H1 (cell line): ENCODE measurements at regions not wholly inside any gene's neighbourhood (a gene's known extent, or its start where the extent isn't known, plus 50 kb on each side); places are given as distances from the start of the nearest gene placed in this dataset.

Experiments
- CTCF ChIA-PET: fragments of 300-600 bp; sonication (Branson Sonifier 250); formaldehyde crosslinking; loops from one replicate; lab custom pipeline; 2021; ENCODE audit not compliant: partially characterized antibody; lab: Charles Lee
- POLR2A ChIA-PET: fragments of 300-600 bp; sonication (Branson Sonifier 250); formaldehyde crosslinking; loops from one replicate; lab custom pipeline; 2021; ENCODE audit warnings: inconsistent platforms; ENCODE audit not compliant: partially characterized antibody; lab: Charles Lee
- DNase-seq, 2 experiments: peaks; one replicate each; pipeline versions ENCODE4 v3.0.0 to v3.0.0-alpha.2; 2010 to 2022; ENCODE audit warnings: low spot score in 2 of 2, low read depth in 1 of 2, mixed read lengths in 1 of 2
- FAIRE-seq: peaks from 2 replicates; lab custom pipeline; 2011; peaks lifted over from hg19 to GRCh38; lab: Jason Lieb, UNC
- H2AFZ ChIP-seq: 2 replicates; pipeline ENCODE4 v1.8.1; 2012; ENCODE audit warnings: low read length, inconsistent platforms
- H2AK5ac ChIP-seq: 2 replicates; pipeline ENCODE4 v1.6.1; 2013; ENCODE audit warnings: low read depth, low read length
- H2BK120ac ChIP-seq: replicated peaks from 2 replicates; pipeline ENCODE3; 2013; ENCODE audit warnings: low read depth, low read length, inconsistent platforms
- H2BK12ac ChIP-seq: 2 replicates; pipeline ENCODE4 v1.6.1; 2013; ENCODE audit warnings: low read depth, low read length
- H2BK15ac ChIP-seq: 2 replicates; pipeline ENCODE4 v1.6.1; 2013; ENCODE audit warnings: low read length
- H2BK20ac ChIP-seq: 2 replicates; pipeline ENCODE4 v1.6.1; 2013; ENCODE audit warnings: low read length
- H2BK5ac ChIP-seq: 2 replicates; pipeline ENCODE4 v1.6.1; 2013; ENCODE audit warnings: low read depth, low read length
- H3K14ac ChIP-seq: 2 replicates; pipeline ENCODE4 v1.6.1; 2013; ENCODE audit warnings: inconsistent platforms; ENCODE audit not compliant: insufficient read length
- H3K18ac ChIP-seq: 2 replicates; pipeline ENCODE4 v1.6.1; 2013; ENCODE audit warnings: low read length; ENCODE audit errors: extremely low read depth
- H3K23ac ChIP-seq: 2 replicates; pipeline ENCODE4 v1.6.1; 2013; ENCODE audit warnings: inconsistent platforms; ENCODE audit not compliant: insufficient read length
- H3K23me2 ChIP-seq: 2 replicates; pipeline ENCODE4 v1.6.1; 2013; ENCODE audit warnings: low read depth, low read length
- H3K27ac ChIP-seq: 2 replicates; pipeline ENCODE4 v1.6.1; 2011; ENCODE audit warnings: low read depth, low read length, inconsistent platforms
- H3K27me3 ChIP-seq, 4 experiments: replicated peaks in 1 of 4; 1 replicate in 1 of 4; 2 replicates in 3 of 4; pipeline versions ENCODE4 v1.6.1 to v1.8.1; 2011 to 2013; ENCODE audit warnings: low read length in 3 of 4, mild to moderate bottlenecking in 3 of 4, inconsistent platforms in 2 of 4, mixed read lengths in 2 of 4, moderate library complexity in 1 of 4; ENCODE audit not compliant: control insufficient read depth in 3 of 4, insufficient read depth in 3 of 4; ENCODE audit errors: extremely low read depth in 1 of 4
- H3K36me3 ChIP-seq, 4 experiments: 2 replicates each; pipeline versions ENCODE4 v1.6.1 to v1.8.1; 2011 to 2013; ENCODE audit warnings: mild to moderate bottlenecking in 4 of 4, low read length in 3 of 4, moderate library complexity in 2 of 4, control low read depth in 1 of 4, inconsistent platforms in 1 of 4; ENCODE audit not compliant: insufficient read depth in 4 of 4, control insufficient read depth in 2 of 4
- H3K4ac ChIP-seq: replicated peaks from 2 replicates; pipeline ENCODE3; 2013; ENCODE audit warnings: low read length, low read depth, mixed read lengths, inconsistent platforms; ENCODE audit not compliant: insufficient read length
- H3K4me1 ChIP-seq, 4 experiments: replicated peaks in 1 of 4; 1 replicate in 1 of 4; 2 replicates in 3 of 4; pipeline versions ENCODE4 v1.6.1 to v1.8.1; 2011 to 2013; ENCODE audit warnings: low read length in 3 of 4, inconsistent platforms in 2 of 4, mixed read lengths in 1 of 4; ENCODE audit not compliant: insufficient read depth in 4 of 4, control insufficient read depth in 3 of 4
- H3K4me2 ChIP-seq, 2 experiments: 2 replicates each; pipeline versions ENCODE4 v1.6.1 to v1.8.1; 2011 to 2013; ENCODE audit warnings: low read depth in 2 of 2, low read length in 2 of 2, control low read depth in 1 of 2, inconsistent platforms in 1 of 2, mild to moderate bottlenecking in 1 of 2; ENCODE audit not compliant: insufficient read depth in 1 of 2
- H3K4me3 ChIP-seq, 4 experiments: fragments of 200-600, 300-600 bp in 1 of 4; sonication (generic), shearing (Covaris generic), sonication (Bioruptor Twin) in 1 of 4; 2 replicates each; pipeline versions ENCODE4 v1.5.1 to v1.8.1; 2011 to 2016; ENCODE audit warnings: low read length in 4 of 4, low read depth in 3 of 4, control low read depth in 2 of 4, inconsistent platforms in 2 of 4, mild to moderate bottlenecking in 2 of 4, mixed read lengths in 1 of 4, moderate library complexity in 1 of 4; ENCODE audit not compliant: insufficient read depth in 2 of 4; ENCODE audit errors: extremely low read depth in 1 of 4
- H3K56ac ChIP-seq: replicated peaks from 2 replicates; pipeline ENCODE3; 2013; ENCODE audit warnings: low read depth, mild to moderate bottlenecking, mixed read lengths, low read length, inconsistent platforms; ENCODE audit not compliant: insufficient read length
- H3K79me1 ChIP-seq: 2 replicates; pipeline ENCODE4 v1.6.1; 2013; ENCODE audit warnings: low read depth, low read length, control low read depth
- H3K79me2 ChIP-seq, 2 experiments: 2 replicates each; pipeline versions ENCODE4 v1.6.1 to v1.8.1; 2012 to 2013; ENCODE audit warnings: low read length in 2 of 2, mild to moderate bottlenecking in 2 of 2, inconsistent platforms in 1 of 2; ENCODE audit not compliant: insufficient read depth in 2 of 2, control insufficient read depth in 1 of 2
- H3K9ac ChIP-seq, 4 experiments: replicated peaks in 1 of 4; 1 replicate in 1 of 4; 2 replicates in 3 of 4; pipeline versions ENCODE4 v1.6.1 to v1.8.1; 2011 to 2013; ENCODE audit warnings: low read depth in 3 of 4, low read length in 3 of 4, control low read depth in 2 of 4, mild to moderate bottlenecking in 2 of 4, moderate library complexity in 2 of 4, inconsistent platforms in 1 of 4; ENCODE audit errors: extremely low read depth in 1 of 4
- H3K9me3 ChIP-seq, 2 experiments: 2 replicates each; pipeline versions ENCODE4 v1.6.1 to v1.8.1; 2012 to 2013; ENCODE audit warnings: mild to moderate bottlenecking in 2 of 2, moderate library complexity in 2 of 2, control low read depth in 1 of 2, inconsistent platforms in 1 of 2, low read depth in 1 of 2, low read length in 1 of 2, mixed read lengths in 1 of 2; ENCODE audit not compliant: insufficient read depth in 2 of 2
- H4K20me1 ChIP-seq, 2 experiments: replicated peaks in 1 of 2; 2 replicates each; pipeline versions ENCODE3 to v1.8.1; 2011 to 2013; ENCODE audit warnings: inconsistent platforms in 2 of 2, low read length in 2 of 2, mild to moderate bottlenecking in 1 of 2; ENCODE audit not compliant: insufficient read depth in 2 of 2, control insufficient read depth in 1 of 2
- H4K5ac ChIP-seq: 2 replicates; pipeline ENCODE4 v1.6.1; 2013; ENCODE audit warnings: low read length, low read depth, mixed read lengths, inconsistent platforms; ENCODE audit not compliant: insufficient read length
- H4K8ac ChIP-seq: 2 replicates; pipeline ENCODE4 v1.8.0; 2013; ENCODE audit warnings: mild to moderate bottlenecking, moderate library complexity, low read length, inconsistent platforms; ENCODE audit not compliant: insufficient read depth; ENCODE audit errors: extremely low read depth
- H4K91ac ChIP-seq: replicated peaks from 2 replicates; pipeline ENCODE3; 2013; ENCODE audit warnings: low read length, mixed read lengths, inconsistent platforms; ENCODE audit not compliant: insufficient read length
- ATF2 ChIP-seq: IDR thresholded peaks from 2 replicates; pipeline ENCODE4 v1.6.1; 2012; ENCODE audit warnings: low read length, inconsistent platforms
- MAFK ChIP-seq: IDR thresholded peaks from 2 replicates; pipeline ENCODE4 v1.6.1; 2012; ENCODE audit warnings: low read depth, mild to moderate bottlenecking, improper control_type of control experiment, low read length
- NANOG ChIP-seq: IDR thresholded peaks from 2 replicates; pipeline ENCODE4 v1.6.1; 2011; ENCODE audit warnings: low read length, low read depth, mild to moderate bottlenecking, inconsistent platforms; ENCODE audit not compliant: insufficient read depth, poor library complexity, severe bottlenecking
- PHF8 ChIP-seq: fragments of 200-600 bp; sonication (generic); conservative IDR thresholded peaks from 2 replicates; pipeline ENCODE4 v1.7.1; 2012; ENCODE audit warnings: low read depth, mild to moderate bottlenecking, inconsistent platforms, low read length, moderate library complexity
- POLR2AphosphoS5 ChIP-seq: IDR thresholded peaks from 2 replicates; pipeline ENCODE4 v1.6.1; 2011; ENCODE audit warnings: low read depth, low read length
- SRF ChIP-seq: IDR thresholded peaks from 2 replicates; pipeline ENCODE4 v1.6.1; 2011; ENCODE audit warnings: mild to moderate bottlenecking, low read depth, low read length, moderate library complexity
- ZNF274 ChIP-seq: IDR thresholded peaks from 2 replicates; pipeline ENCODE4 v1.7.0; 2012; ENCODE audit warnings: low read length, borderline replicate concordance; ENCODE audit errors: extremely low read depth
- WGBS, 2 experiments: shearing (Covaris generic) in 1 of 2; methylation state at CpG; one replicate each; pipeline versions ENCODE4 v1.1.6 to v1.1.7; 2013 to 2015; ENCODE audit warnings: low lambda C conversion rate in 2 of 2, mixed read lengths in 2 of 2, inconsistent platforms in 1 of 2, low coverage in 1 of 2, missing lambda C conversion rate in 1 of 2; ENCODE audit not compliant: insufficient replicate concordance in 2 of 2, insufficient coverage in 1 of 2, insufficient read length in 1 of 2; ENCODE audit errors: extremely low coverage in 1 of 2, missing lambda C conversion rate in 1 of 2; 5-methylcytosine and 5-hydroxymethylcytosine counted together

- FAIRE-seq, result no peak
- H2BK12ac ChIP-seq, result no peak overlapping the region
These were observed 394.7 kb upstream of the NOVA1 start for GRCh38 chr14:26992403-26993115.

More at GRCh38 chr14:26992403-26993115, 394.7 kb upstream of the NOVA1 start:
- no peak overlapping the region for H2BK120ac ChIP-seq
- H3K4me2 ChIP-seq, result no peak overlapping the region
- TF ChIP-seq ATF2, result no peak
- no peak for TF ChIP-seq MAFK
- no peak for TF ChIP-seq PHF8
- no peak for TF ChIP-seq POLR2AphosphoS5
- TF ChIP-seq NANOG, result no peak
- no peak for TF ChIP-seq ZNF274
- TF ChIP-seq SRF, result no peak
- no peak overlapping the region for H4K8ac ChIP-seq
- H3K27ac ChIP-seq, result no peak overlapping the region
- H2AK5ac ChIP-seq, result no peak overlapping the region
- H3K23me2 ChIP-seq, result no peaks in the 10 kb centered on the region
- no peak overlapping the region for H3K4me3 ChIP-seq
- no peak overlapping the region for H3K14ac ChIP-seq
- no peak overlapping the region for H3K23ac ChIP-seq
- H3K9me3 ChIP-seq, result no peaks in the 10 kb centered on the region
- no peak overlapping the region for H4K5ac ChIP-seq
- H3K4ac ChIP-seq, result no peak overlapping the region
- POLR2A ChIA-PET, result no interaction called here
- no peaks in the 10 kb centered on the region for H3K36me3 ChIP-seq
- no peak overlapping the region for H2BK15ac ChIP-seq
- no peak overlapping the region for H2BK20ac ChIP-seq
- DNase-seq, result no peak
- no peak overlapping the region for H4K91ac ChIP-seq
- CTCF ChIA-PET, result interaction anchor here (1.0 kb wide), 1 partner anchor 8 kb away, joined by 3 read pairs; no protein-coding TSS in a partner anchor
- no peak overlapping the region for H3K18ac ChIP-seq
- no peaks in the 10 kb centered on the region for H3K79me2 ChIP-seq
- H3K79me1 ChIP-seq, result no peaks in the 10 kb centered on the region
- no peak overlapping the region for H3K56ac ChIP-seq
- WGBS, 2 experiments, result 100% methylated on average over 3 of the region's 3 CpGs; no CpG with 5 or more reads in 1 of the 2 experiments
- H3K27me3 ChIP-seq, result no peaks in the 10 kb centered on the region
- H3K4me1 ChIP-seq, result no peaks in the 10 kb centered on the region; a peak in 1 of 7 replicates
- no peak overlapping the region for H3K9ac ChIP-seq
- H4K20me1 ChIP-seq, result no peaks in the 10 kb centered on the region
- no peak overlapping the region for H2BK5ac ChIP-seq
- no peak overlapping the region for H2AFZ ChIP-seq
